Astrocyte (in vitro differentiated cells and primary cell): ENCODE measurements at regions not wholly inside any gene's neighbourhood (a gene's known extent, or its start where the extent isn't known, plus 50 kb on each side); places are given as distances from the start of the nearest gene placed in this dataset.

Experiments
- DNase-seq: peaks from one replicate; pipeline ENCODE4 v3.0.0-alpha.2; 2010; ENCODE audit warnings: low read depth
- FAIRE-seq: peaks from 2 replicates; lab custom pipeline; 2011; peaks lifted over from hg19 to GRCh38; lab: Jason Lieb, UNC
- H2AFZ ChIP-seq: 2 replicates; pipeline ENCODE4 v1.6.0; 2012; ENCODE audit warnings: low read depth, low read length, inconsistent platforms
- H3K27ac ChIP-seq: 2 replicates; pipeline ENCODE4 v1.5.1; 2011; ENCODE audit warnings: low read depth, low read length, inconsistent platforms
- H3K27me3 ChIP-seq: 2 replicates; pipeline ENCODE4 v1.6.0; 2011; ENCODE audit warnings: low read length, inconsistent platforms; ENCODE audit not compliant: insufficient read depth
- H3K36me3 ChIP-seq: 2 replicates; pipeline ENCODE4 v1.5.1; 2011; ENCODE audit warnings: low read length, inconsistent platforms; ENCODE audit not compliant: insufficient read depth
- H3K4me1 ChIP-seq: 2 replicates; pipeline ENCODE4 v1.5.1; 2011; ENCODE audit warnings: low read length, inconsistent platforms; ENCODE audit not compliant: insufficient read depth
- H3K4me2 ChIP-seq: 2 replicates; pipeline ENCODE4 v1.6.0; 2012; ENCODE audit warnings: low read length, inconsistent platforms
- H3K4me3 ChIP-seq: 2 replicates; pipeline ENCODE4 v1.5.1; 2011; ENCODE audit warnings: low read depth, mild to moderate bottlenecking, low read length, inconsistent platforms; ENCODE audit not compliant: insufficient read depth
- H3K79me2 ChIP-seq: 2 replicates; pipeline ENCODE4 v1.6.0; 2012; ENCODE audit warnings: mild to moderate bottlenecking, low read length, inconsistent platforms; ENCODE audit not compliant: insufficient read depth
- H3K9ac ChIP-seq: 2 replicates; pipeline ENCODE4 v1.6.0; 2012; ENCODE audit warnings: mild to moderate bottlenecking, low read length, inconsistent platforms
- H3K9me3 ChIP-seq: 2 replicates; pipeline ENCODE4 v1.5.1; 2012; ENCODE audit warnings: low read depth, mild to moderate bottlenecking, low read length, inconsistent platforms; ENCODE audit not compliant: insufficient read depth
- H4K20me1 ChIP-seq: 2 replicates; pipeline ENCODE4 v1.6.0; 2012; ENCODE audit warnings: low read length, inconsistent platforms; ENCODE audit not compliant: insufficient read depth
- H3K27ac Mint-ChIP-seq: one replicate; pipeline ENCODE4 v1.8.0; 2021; ENCODE audit warnings: mild to moderate bottlenecking, mixed read lengths; ENCODE audit not compliant: unreplicated experiment
- H3K27me3 Mint-ChIP-seq: one replicate; pipeline ENCODE4 v1.8.0; 2021; ENCODE audit warnings: low read depth, mixed read lengths; ENCODE audit not compliant: unreplicated experiment
- H3K36me3 Mint-ChIP-seq: one replicate; pipeline ENCODE4 v1.8.0; 2021; ENCODE audit warnings: low read depth, mixed read lengths; ENCODE audit not compliant: unreplicated experiment
- H3K4me1 Mint-ChIP-seq: one replicate; pipeline ENCODE4 v1.8.0; 2021; ENCODE audit warnings: low read depth, mixed read lengths; ENCODE audit not compliant: unreplicated experiment
- H3K4me3 Mint-ChIP-seq: one replicate; pipeline ENCODE4 v1.8.0; 2021; ENCODE audit warnings: mild to moderate bottlenecking, moderate library complexity, mixed read lengths; ENCODE audit not compliant: unreplicated experiment
- H3K9me3 Mint-ChIP-seq: one replicate; pipeline ENCODE4 v1.8.0; 2021; ENCODE audit warnings: mild to moderate bottlenecking, mixed read lengths; ENCODE audit not compliant: unreplicated experiment
- CTCF ChIP-seq: IDR thresholded peaks from 2 replicates; pipeline ENCODE4 v1.5.1; 2011; ENCODE audit warnings: low read depth, mild to moderate bottlenecking, inconsistent platforms, low read length, moderate library complexity; ENCODE audit not compliant: insufficient read depth
- EZH2 ChIP-seq: IDR thresholded peaks from 2 replicates; pipeline ENCODE4 v1.6.1; 2012; ENCODE audit warnings: mild to moderate bottlenecking, low read length, inconsistent platforms; ENCODE audit not compliant: insufficient read depth

- H3K9me3 Mint-ChIP-seq, result no peaks in the 10 kb centered on the region
- H3K27ac Mint-ChIP-seq, result no peak overlapping the region
- H3K4me1 Mint-ChIP-seq, result no peaks in the 10 kb centered on the region
- no peak for DNase-seq
- no peaks in the 10 kb centered on the region for H3K36me3 ChIP-seq
- H3K4me1 ChIP-seq, result no peaks in the 10 kb centered on the region
- FAIRE-seq, result no peak
- H3K4me3 ChIP-seq, result no peak overlapping the region
- H3K27me3 Mint-ChIP-seq, result peaks cover 26% of the 10 kb centered on the region
- H3K9me3 ChIP-seq, result peaks cover 2% of the 10 kb centered on the region
- H4K20me1 ChIP-seq, result no peaks in the 10 kb centered on the region
- TF ChIP-seq EZH2 (no peak), CTCF (no peak)
- no peak overlapping the region for H2AFZ ChIP-seq
- H3K4me3 Mint-ChIP-seq, result no peak overlapping the region
- H3K27me3 ChIP-seq, result no peaks in the 10 kb centered on the region
- no peak overlapping the region for H3K27ac ChIP-seq
- no peak overlapping the region for H3K4me2 ChIP-seq
- H3K79me2 ChIP-seq, result no peaks in the 10 kb centered on the region
- no peak overlapping the region for H3K9ac ChIP-seq
- no peaks in the 10 kb centered on the region for H3K36me3 Mint-ChIP-seq
Observed at GRCh38 chr22:48346311-48346710, 1481.4 kb downstream of the BRD1 start.

- Histone ChIP-seq H3K9ac (no peak overlapping the region), H3K27me3 (no peaks in the 10 kb centered on the region), H3K4me2 (no peak overlapping the region), H3K4me1 (no peaks in the 10 kb centered on the region), H2AFZ (no peak overlapping the region), H3K79me2 (no peaks in the 10 kb centered on the region), H3K9me3 (peaks cover 2% of the 10 kb centered on the region), H4K20me1 (no peaks in the 10 kb centered on the region), H3K4me3 (no peak overlapping the region), H3K27ac (no peak overlapping the region), H3K36me3 (no peaks in the 10 kb centered on the region)
- Mint-ChIP-seq H3K4me3 (no peak overlapping the region), H3K36me3 (no peaks in the 10 kb centered on the region), H3K27me3 (peaks cover 31% of the 10 kb centered on the region), H3K27ac (no peak overlapping the region), H3K4me1 (no peaks in the 10 kb centered on the region), H3K9me3 (no peaks in the 10 kb centered on the region)
- DNase-seq (no peak), FAIRE-seq (no peak)
- TF ChIP-seq CTCF (no peak), EZH2 (no peak)
Observed at GRCh38 chr22:48345631-48346030, 1482.0 kb downstream of the BRD1 start.

GRCh38 chr22:48343461-48343860 is 1484.2 kb downstream of the BRD1 start:
- no peaks in the 10 kb centered on the region for H3K79me2 ChIP-seq
- Mint-ChIP-seq H3K4me3 (no peak overlapping the region), H3K4me1 (no peaks in the 10 kb centered on the region), H3K27me3 (peaks cover 41% of the 10 kb centered on the region), H3K27ac (no peak overlapping the region), H3K9me3 (no peaks in the 10 kb centered on the region), H3K36me3 (no peaks in the 10 kb centered on the region)
- H3K27me3 ChIP-seq, result no peaks in the 10 kb centered on the region
- FAIRE-seq (no peak), DNase-seq (no peak)
- no peak overlapping the region for H3K4me3 ChIP-seq
- no peak overlapping the region for H3K9ac ChIP-seq
- no peak overlapping the region for H2AFZ ChIP-seq
- H3K4me1 ChIP-seq, result no peaks in the 10 kb centered on the region
- H4K20me1 ChIP-seq, result no peaks in the 10 kb centered on the region
- no peak overlapping the region for H3K4me2 ChIP-seq
- no peaks in the 10 kb centered on the region for H3K36me3 ChIP-seq
- TF ChIP-seq EZH2, result no peak
- TF ChIP-seq CTCF, result no peak
- no peak overlapping the region for H3K27ac ChIP-seq
- peaks cover 2% of the 10 kb centered on the region for H3K9me3 ChIP-seq
